H54 (cell line): ENCODE measurements at regions not wholly inside any gene's neighbourhood (a gene's known extent, or its start where the extent isn't known, plus 50 kb on each side); places are given as distances from the start of the nearest gene placed in this dataset.

ENCODE experiments used
- DNase-seq: peaks from one replicate; pipeline ENCODE4 v3.0.0; 2011; ENCODE audit warnings: low spot score, mixed read lengths; ENCODE audit not compliant: insufficient read length
- FAIRE-seq: peaks from 3 replicates; lab custom pipeline; 2011; peaks lifted over from hg19 to GRCh38; lab: Jason Lieb, UNC
- POLR2A ChIP-seq: IDR thresholded peaks from 2 replicates; pipeline ENCODE4 v1.6.1; 2011; ENCODE audit warnings: low read depth, mild to moderate bottlenecking, low read length

DNA sequence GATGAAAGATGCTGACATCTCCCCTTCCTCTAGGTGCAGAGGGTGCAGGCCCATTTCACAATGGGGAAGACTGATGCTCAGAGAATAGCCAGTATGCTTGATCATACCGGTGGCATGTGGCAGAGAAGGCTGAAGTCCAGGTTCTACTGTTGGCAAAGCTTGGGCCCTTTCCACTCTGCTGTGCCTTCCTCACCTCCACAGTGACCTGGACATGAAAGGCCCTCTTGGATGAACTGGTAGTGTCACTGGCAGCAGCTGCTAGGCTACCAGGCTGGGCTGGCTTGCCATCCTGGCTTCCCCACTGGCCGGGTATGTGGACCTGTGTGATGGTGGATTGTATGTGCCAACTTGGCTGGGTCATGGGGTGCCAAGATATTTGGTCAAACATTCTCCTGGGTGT, 92.0 kb downstream of the GADD45G start:
- DNase-seq = no peak
- TF ChIP-seq POLR2A = no peak
- FAIRE-seq = no peak

DNA sequence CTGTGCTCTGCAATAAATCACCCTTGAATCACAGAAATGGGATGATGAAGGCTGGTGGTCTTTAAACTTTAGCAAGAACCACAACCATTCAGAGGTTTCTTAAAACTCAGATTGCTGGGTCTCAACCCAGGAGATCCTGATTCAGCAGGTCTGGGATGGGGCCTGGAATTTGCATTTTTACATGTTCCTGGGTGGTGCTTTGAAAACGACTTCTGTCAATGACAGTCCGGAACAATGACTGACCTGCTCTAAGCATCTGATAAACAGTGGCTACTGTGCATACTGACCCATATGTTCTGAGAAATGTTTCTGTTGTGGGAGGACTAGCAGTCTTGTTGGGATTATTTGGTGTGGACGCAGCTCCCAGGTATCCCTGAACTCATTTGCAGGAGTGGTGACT, 92.7 kb downstream of the GADD45G start:
- no peak for DNase-seq
- no peak for FAIRE-seq
- TF ChIP-seq POLR2A = no peak

DNA sequence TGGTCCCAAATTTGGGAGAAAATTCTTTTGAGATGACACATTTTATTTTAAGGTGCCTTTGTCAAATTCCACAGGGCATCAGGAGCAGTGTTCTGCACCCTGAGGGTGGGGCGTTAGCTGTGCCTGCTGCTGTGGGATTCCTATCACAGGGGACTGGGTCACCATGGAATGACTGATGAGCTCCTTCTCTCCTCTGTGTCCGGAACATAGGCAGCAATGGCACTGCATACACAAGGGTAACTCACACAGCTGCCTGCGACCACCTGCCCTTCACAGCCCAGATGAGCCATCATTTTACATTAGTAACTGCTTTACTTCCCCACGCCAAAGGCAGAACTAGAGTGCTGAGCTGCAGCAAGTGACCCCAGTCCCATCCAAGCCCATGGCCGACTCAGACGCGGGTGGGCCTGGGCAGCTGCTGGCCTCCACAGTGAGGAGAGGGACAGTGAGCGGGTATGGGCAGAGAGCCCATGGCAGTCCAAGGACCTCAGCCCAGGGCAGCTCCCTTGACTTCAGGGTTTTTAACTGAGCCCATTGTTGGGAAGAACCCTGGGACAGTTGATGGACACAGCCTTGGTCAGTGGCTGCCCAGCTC, 93.7 kb downstream of the GADD45G start:
- no peak for DNase-seq
- TF ChIP-seq POLR2A = no peak
- FAIRE-seq = no peak

DNA sequence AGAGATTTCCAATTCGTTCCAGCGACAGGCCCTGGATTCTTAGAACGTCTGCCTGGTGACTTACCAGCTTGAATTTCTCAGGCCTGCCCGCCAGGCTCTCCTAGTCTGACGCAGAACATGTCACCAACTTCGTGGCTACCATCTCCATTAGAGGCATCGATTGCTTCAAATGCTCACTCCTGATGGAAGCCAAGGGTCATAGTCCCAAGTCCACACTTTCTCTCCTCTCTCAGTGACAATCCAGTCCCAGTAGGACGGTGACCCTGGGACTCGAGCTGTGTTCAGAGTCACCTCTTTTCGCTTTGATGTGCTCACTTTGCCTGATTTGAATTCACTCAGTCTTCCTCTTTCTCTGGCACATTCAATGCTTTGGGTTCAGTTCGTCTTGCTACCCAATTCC, 94.8 kb downstream of the GADD45G start:
- DNase-seq (no peak), FAIRE-seq (no peak)
- no peak for TF ChIP-seq POLR2A

DNA sequence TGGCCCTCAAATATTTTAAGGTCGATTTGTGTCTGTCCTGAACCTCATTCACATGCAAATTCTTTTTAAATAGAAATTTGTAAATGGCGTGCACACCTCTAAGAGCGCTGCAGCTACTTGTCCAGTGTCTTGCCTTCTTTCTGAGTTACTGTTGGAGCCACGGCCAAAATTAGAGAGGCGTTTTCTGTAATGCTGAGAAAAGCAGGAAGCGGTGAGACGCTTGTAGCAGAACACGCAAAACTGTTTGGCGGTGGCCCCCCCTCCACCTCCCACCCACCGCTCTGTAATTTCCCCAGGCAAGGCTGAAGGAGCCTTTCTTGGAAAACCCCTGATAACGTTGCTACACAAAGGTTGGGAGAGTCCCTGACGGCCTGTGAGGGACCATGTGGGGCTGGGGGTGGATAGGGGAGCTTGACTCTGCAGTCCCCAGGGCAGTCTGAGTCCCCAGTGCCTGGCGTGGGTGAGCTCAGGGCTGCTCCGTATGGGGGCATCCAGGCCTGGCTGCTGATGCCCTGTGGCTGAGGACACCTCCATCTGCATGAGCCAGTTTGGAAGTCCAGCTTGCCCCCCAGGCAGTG, 96.5 kb downstream of the GADD45G start:
- FAIRE-seq (no peak), DNase-seq (no peak)
- no peak for TF ChIP-seq POLR2A

DNA sequence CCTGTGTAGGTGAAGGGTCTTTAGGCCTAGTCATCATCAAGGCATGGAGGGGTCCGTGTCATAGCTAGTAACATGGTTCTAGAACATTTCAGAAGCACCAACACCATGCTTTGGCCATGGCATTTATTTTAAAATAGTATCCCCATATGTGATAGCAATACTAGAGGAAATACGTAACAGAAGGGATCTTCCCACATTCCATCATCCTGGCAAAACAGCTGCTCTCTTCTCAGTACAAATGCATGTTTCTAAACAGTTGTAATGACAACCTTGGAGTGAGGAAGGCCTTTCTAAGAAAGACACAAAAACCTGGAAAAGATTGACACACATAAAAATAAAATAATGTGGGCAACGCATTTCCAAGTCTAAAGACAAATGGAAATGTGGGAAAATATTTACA, 97.6 kb downstream of the GADD45G start:
- FAIRE-seq = no peak
- no peak for DNase-seq
- no peak for TF ChIP-seq POLR2A

DNA sequence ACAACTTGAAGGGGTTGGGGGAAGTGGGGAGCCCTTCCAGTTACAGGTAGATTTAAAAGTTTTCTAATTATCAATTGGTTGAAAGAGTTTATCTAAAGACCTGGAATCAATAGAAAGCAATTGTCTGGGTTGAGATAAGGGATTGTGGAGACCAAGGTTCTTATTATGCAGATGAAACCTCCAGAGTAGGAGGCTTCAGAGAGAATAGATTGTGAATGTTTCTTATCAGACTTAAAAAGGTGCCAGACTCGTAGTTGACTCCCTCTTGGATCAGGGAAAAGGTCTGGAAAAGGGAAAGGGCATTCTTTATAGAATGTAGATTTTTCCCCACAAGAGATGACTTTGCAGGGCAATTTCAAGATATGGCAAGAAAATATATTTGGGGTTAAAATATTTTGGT, 100.8 kb downstream of the GADD45G start:
- DNase-seq (no peak), FAIRE-seq (no peak)
- TF ChIP-seq POLR2A = no peak

DNA sequence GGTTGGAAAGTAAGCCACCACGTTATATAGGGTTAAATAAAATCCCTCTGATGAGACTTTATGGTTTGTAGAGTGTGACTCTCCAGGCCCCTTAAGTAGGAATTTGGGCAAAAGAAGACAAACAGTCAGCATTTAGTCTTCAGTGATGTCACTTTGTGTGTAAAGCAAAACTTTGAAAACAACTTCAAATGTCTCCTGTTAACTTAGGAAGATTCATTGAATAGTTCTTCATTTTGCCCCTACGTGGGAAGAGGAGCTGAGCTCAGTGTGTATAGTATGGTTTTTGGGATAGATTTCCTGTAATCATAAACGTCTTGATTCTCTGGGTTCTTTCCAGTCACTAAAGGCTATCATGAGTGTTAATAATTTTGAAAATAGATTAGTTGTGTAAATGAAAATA, 101.3 kb downstream of the GADD45G start:
- no peak for TF ChIP-seq POLR2A
- FAIRE-seq = no peak
- no peak for DNase-seq

DNA sequence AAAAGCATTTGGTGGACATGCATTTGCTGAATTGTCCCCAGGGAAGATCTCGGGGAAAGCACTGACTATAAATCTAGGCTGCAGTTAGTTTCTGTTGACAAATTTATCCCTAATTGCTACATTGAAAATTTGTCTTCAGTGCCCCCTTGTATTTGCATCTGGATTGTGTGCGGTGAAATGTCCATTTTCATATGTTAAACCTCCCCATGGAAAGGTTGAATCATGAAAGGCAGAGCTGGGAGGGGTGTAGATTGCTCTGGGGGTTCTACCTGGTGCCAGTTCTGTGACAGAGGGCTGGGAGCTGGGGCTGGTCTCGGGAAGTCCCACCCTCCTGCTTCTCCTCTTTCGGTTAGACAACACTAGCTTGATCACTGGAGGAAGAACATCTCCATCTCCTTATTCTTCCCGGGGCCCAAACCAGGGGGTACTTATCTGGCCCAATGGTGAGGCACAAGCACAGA, 101.9 kb downstream of the GADD45G start:
- TF ChIP-seq POLR2A = no peak
- FAIRE-seq = no peak
- no peak for DNase-seq

DNA sequence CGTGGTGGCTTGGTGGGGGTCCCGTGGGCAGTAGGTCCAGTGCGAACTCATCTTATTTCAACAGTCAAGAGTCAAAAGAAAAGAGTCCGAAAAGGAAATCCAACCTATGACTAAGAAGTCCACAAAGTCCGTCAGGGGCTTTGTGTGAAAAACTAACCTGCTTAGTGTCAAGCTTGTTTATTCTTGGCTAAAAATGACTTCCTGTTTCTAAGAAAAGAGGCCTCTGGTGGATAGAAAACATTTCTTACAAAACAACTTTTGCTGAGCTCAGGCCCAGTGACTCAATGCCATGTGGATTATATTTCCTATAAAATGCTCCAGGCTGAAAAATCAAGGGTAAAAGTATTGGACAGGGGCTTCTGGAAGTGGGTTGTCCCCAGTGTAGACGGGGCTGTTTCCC, 105.9 kb downstream of the GADD45G start:
- TF ChIP-seq POLR2A = no peak
- FAIRE-seq (no peak), DNase-seq (no peak)

DNA sequence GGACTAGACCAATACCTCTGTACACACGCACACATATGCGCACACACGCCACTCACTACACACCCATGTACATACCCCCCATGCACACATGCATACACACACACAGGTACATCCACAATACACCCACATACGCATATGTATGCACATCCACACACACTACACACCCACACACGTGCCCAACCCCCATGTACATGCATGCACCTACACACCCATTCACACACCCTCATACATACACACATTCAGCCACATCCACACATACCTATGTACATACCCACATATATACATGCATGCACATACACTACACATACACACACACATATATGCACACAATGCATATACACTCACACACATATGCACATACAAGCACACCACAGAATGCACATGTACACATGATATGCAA, 107.1 kb downstream of the GADD45G start:
- TF ChIP-seq POLR2A = no peak
- FAIRE-seq (no peak), DNase-seq (no peak)

DNA sequence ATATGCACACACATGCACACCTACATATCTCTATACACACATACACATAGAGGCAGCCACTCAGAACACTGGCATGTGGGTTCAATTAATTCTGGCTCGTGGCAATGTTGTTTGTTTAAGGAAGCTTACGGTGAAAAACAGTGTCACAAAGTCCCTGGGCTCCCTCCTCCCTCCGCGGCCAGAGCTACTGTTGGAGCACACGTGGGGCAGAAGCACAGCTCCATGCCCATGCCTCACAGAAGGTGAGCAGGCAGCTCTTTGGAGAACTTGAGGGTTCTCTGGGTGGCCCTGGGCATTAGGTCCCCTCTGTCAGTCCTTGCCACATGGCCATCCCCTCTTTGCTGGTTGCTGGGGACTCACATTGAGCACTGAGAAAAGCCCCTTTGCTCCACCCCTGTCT, 107.5 kb downstream of the GADD45G start:
- no peak for DNase-seq
- TF ChIP-seq POLR2A = no peak
- FAIRE-seq = no peak

DNA sequence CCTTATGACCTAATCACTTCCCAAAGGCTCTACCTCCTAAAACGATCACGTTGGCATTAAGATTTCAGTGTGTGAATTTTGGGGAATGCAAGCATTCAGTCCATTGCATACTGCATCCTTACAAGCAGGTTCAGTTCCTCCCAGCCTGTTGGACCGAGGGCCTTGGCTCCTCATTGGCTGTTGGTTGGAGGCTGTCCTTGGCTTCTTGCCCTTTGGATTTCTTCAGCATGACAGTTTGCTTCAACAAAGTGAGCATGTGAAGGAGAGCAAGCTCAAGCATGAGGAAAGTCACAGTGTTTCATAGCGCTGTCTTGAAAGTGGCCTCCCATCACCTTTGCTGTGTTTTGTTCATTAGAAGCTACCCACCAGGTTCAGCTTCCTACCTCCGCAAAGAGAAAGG, 109.5 kb downstream of the GADD45G start:
- no peak for TF ChIP-seq POLR2A
- FAIRE-seq (no peak), DNase-seq (no peak)

DNA sequence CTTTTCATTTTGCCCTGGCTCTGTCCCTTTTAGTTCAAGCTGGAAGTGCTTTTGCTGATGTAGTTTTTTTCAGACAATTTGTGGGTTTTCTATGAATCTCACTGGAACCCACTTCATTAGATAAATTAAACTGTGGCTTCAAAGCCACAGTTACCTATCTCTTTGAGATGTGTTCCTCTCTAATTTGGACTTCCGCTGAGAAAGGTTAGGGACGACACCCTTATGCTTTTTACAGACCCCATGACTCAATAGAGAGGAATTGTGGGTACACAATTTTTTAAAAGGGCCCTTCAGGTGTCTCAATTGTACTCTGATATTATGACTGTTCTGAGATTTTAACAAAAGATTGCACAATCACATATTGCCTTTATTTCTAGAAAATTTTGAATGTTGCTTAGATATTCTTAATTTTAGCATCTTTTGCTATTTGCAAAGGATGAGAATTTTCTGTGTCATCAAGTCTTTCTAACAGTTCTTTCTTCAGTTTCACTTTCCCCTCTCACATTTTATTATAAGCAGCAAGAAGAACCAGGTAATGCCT, 110.6 kb downstream of the GADD45G start:
- TF ChIP-seq POLR2A = no peak
- DNase-seq (no peak), FAIRE-seq (no peak)

DNA sequence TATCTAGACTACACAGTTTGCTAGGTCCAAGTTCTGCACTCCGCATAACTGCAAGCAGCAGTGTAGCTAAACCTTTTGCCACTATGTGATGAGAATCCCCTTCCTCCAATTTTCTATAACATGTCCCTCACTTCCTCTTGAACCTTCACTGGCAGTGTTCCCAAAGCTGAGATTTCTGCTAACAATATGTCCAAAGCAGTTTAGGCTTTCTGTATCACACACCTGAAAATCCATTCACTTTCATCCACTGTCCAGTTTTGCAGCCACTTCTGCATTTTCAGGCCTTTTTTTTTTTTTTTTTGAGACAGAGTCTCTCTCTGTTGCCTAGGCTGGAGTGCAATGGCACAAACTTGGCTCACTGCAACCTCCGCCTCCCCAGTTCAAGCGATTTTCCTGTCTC, 111.1 kb downstream of the GADD45G start:
- no peak for TF ChIP-seq POLR2A
- no peak for DNase-seq
- no peak for FAIRE-seq

DNA sequence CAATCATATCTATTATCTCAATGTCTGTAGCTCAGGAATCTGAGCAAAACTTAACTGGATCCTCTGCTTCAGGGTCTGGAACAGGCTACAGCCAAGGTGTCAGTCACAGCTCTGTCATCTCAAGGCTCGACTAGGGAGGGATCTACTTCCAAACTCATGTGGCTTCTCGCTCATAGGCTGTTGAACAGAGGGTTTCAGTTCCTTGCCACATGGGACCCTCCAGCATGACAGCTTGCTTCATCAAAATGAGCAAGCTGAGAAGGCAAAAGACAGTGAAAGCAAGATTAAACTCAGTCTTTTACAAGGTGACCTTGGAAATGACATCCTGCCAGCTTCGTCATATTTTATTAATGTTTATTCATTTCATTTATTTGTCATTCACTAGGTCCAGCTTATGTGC, 111.7 kb downstream of the GADD45G start:
- DNase-seq (no peak), FAIRE-seq (no peak)
- TF ChIP-seq POLR2A = no peak
